Neural progenitor cell (in vitro differentiated cells): ENCODE measurements at regions not wholly inside any gene's neighbourhood (a gene's known extent, or its start where the extent isn't known, plus 50 kb on each side); places are given as distances from the start of the nearest gene placed in this dataset.

Experiments used
- DNase-seq: peaks from one replicate; pipeline ENCODE4 v3.0.0-alpha.2; 2016; ENCODE audit warnings: low spot score
- H2AFZ ChIP-seq: fragments of 200-600 bp; sonication (generic); replicated peaks from 2 replicates; pipeline ENCODE4 v1.6.1; 2016; ENCODE audit warnings: antibody characterized with exemption
- H3F3A ChIP-seq: fragments of 200-600 bp; sonication (generic); 2 replicates; pipeline ENCODE4 v1.6.1; 2016; ENCODE audit warnings: antibody characterized with exemption, low read depth
- H3K27ac ChIP-seq: fragments of 200-600 bp; sonication (generic); 2 replicates; pipeline ENCODE4 v1.5.1; 2016; ENCODE audit warnings: mild to moderate bottlenecking
- H3K27me3 ChIP-seq: fragments of 200-600 bp; sonication (generic); 2 replicates; pipeline ENCODE4 v1.6.1; 2016; ENCODE audit warnings: mild to moderate bottlenecking, moderate library complexity
- H3K36me3 ChIP-seq: fragments of 200-600 bp; sonication (generic); 2 replicates; pipeline ENCODE4 v1.5.1; 2016
- H3K4me1 ChIP-seq: fragments of 200-600 bp; sonication (generic); 2 replicates; pipeline ENCODE4 v1.6.1; 2016; ENCODE audit warnings: mixed run types
- H3K4me2 ChIP-seq: fragments of 200-600 bp; sonication (generic); 2 replicates; pipeline ENCODE4 v1.6.1; 2016
- H3K4me3 ChIP-seq: fragments of 200-600 bp; sonication (generic); 2 replicates; pipeline ENCODE4 v1.5.1; 2016
- H3K79me2 ChIP-seq: fragments of 200-600 bp; sonication (generic); 2 replicates; pipeline ENCODE4 v1.6.1; 2016; ENCODE audit warnings: low read depth
- H3K9ac ChIP-seq: fragments of 200-600 bp; sonication (generic); 2 replicates; pipeline ENCODE4 v1.6.1; 2016
- H3K9me3 ChIP-seq: fragments of 200-600 bp; sonication (generic); 2 replicates; pipeline ENCODE4 v1.5.1; 2016; ENCODE audit warnings: low read depth
- H4K20me1 ChIP-seq: fragments of 200-600 bp; sonication (generic); 2 replicates; pipeline ENCODE4 v1.6.1; 2016; ENCODE audit warnings: low read depth
- H3K27ac Mint-ChIP-seq: 3 replicates; pipeline ENCODE4 v1.8.0; 2021; ENCODE audit warnings: mixed read lengths
- H3K27me3 Mint-ChIP-seq: 2 replicates; pipeline ENCODE4 v1.8.0; 2022; ENCODE audit warnings: low read depth, mild to moderate bottlenecking, inconsistent platforms, moderate library complexity, mixed read lengths; ENCODE audit not compliant: insufficient read depth
- H3K36me3 Mint-ChIP-seq: 3 replicates; pipeline ENCODE4 v1.8.0; 2021; ENCODE audit warnings: mixed read lengths
- H3K4me1 Mint-ChIP-seq: 3 replicates; pipeline ENCODE4 v1.8.0; 2021; ENCODE audit warnings: mixed read lengths
- H3K4me3 Mint-ChIP-seq: 3 replicates; pipeline ENCODE4 v1.8.0; 2021; ENCODE audit warnings: mild to moderate bottlenecking, moderate library complexity, mixed read lengths
- H3K9me3 Mint-ChIP-seq: 3 replicates; pipeline ENCODE4 v1.8.0; 2020; ENCODE audit warnings: mixed read lengths
- CTCF ChIP-seq: fragments of 200-600 bp; sonication (generic); IDR thresholded peaks from 2 replicates; pipeline ENCODE4 v1.5.1; 2017; ENCODE audit warnings: antibody characterized with exemption, mild to moderate bottlenecking
- EZH2 ChIP-seq: fragments of 200-600 bp; sonication (generic); IDR thresholded peaks from 2 replicates; pipeline ENCODE4 v1.6.1; 2017; ENCODE audit warnings: antibody characterized with exemption, mild to moderate bottlenecking, moderate library complexity
- EZH2phosphoT487 ChIP-seq: fragments of 200-600 bp; sonication (generic); IDR thresholded peaks from 2 replicates; pipeline ENCODE4 v1.6.1; 2017; ENCODE audit warnings: antibody characterized with exemption

DNA sequence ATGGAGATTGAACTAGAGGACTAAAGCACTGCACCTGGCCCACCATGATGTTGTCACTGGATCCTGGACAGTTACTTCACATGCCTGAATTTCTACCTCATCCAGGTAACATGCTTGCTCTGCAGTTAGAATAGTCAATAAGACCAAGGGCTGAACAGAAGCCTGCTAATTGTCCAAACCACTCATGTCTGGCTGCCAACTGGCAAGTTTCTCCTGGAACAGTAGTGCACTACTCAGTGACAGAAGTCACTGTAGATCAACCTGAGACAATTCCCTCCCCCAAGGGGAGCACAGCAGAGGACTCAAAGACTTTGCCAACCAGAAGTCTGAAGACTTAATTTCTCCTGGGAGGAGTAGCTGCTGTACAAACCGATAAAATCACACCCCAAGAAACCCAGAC, 454.6 kb upstream of the MARCKS start:
- Histone ChIP-seq H3K27me3 (no peaks in the 10 kb centered on the region), H3K79me2 (no peaks in the 10 kb centered on the region), H3K4me2 (no peak overlapping the region), H3K9me3 (no peaks in the 10 kb centered on the region), H3F3A (no peaks in the 10 kb centered on the region), H2AFZ (no peak overlapping the region), H3K27ac (no peak overlapping the region), H3K4me1 (no peaks in the 10 kb centered on the region), H3K4me3 (no peak overlapping the region), H3K36me3 (no peaks in the 10 kb centered on the region), H3K9ac (no peak overlapping the region), H4K20me1 (no peaks in the 10 kb centered on the region)
- Mint-ChIP-seq H3K9me3 (no peaks in the 10 kb centered on the region), H3K4me1 (no peaks in the 10 kb centered on the region), H3K27ac (no peak overlapping the region), H3K4me3 (no peak overlapping the region), H3K36me3 (no peaks in the 10 kb centered on the region), H3K27me3 (peaks cover 3% of the 10 kb centered on the region)
- TF ChIP-seq EZH2phosphoT487 = no peak
- TF ChIP-seq CTCF = no peak
- TF ChIP-seq EZH2 = no peak
- no peak for DNase-seq

DNA sequence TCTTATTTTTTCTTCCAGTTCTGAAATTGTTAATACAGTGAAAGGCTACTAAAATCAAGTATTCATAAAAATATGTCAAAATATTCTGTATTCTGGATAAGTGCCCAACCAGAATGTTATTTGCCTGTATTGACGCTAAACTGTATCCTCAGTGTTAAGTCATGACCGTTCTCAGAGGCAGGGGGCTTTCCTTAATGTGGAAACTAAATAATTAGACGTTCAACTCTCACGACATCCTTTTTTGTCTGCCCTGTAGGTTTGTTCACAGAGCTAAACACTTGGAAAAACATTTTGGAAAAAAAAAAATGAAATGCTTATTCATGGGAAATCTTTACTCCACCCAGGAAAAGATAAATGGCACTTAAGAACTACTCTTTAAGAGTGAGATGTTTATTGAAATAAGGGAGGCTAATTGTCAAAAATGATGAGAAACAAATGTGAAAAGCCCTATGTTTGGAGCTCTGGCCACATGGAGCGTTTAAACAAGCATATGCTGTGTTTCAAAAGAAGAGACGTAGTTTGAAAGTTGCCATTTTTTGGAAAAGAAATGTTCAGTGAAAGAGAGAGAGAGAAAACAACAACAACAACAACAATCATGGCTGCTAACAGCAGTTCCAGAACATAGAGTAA, 453.1 kb upstream of the MARCKS start:
- Histone ChIP-seq H4K20me1 (no peaks in the 10 kb centered on the region), H3K4me3 (no peak overlapping the region), H2AFZ (no peak overlapping the region), H3K36me3 (no peaks in the 10 kb centered on the region), H3K9me3 (no peaks in the 10 kb centered on the region), H3K4me2 (no peak overlapping the region), H3K27ac (no peak overlapping the region), H3K79me2 (no peaks in the 10 kb centered on the region), H3K27me3 (no peaks in the 10 kb centered on the region), H3K4me1 (no peaks in the 10 kb centered on the region), H3F3A (no peaks in the 10 kb centered on the region), H3K9ac (no peak overlapping the region)
- H3K9me3 Mint-ChIP-seq = no peaks in the 10 kb centered on the region
- no peak overlapping the region for H3K4me3 Mint-ChIP-seq
- TF ChIP-seq CTCF (no peak), EZH2phosphoT487 (no peak), EZH2 (no peak)
- no peak for DNase-seq
- H3K27ac Mint-ChIP-seq = no peak overlapping the region
- no peaks in the 10 kb centered on the region for H3K36me3 Mint-ChIP-seq
- no peaks in the 10 kb centered on the region for H3K4me1 Mint-ChIP-seq
- no peaks in the 10 kb centered on the region for H3K27me3 Mint-ChIP-seq

DNA sequence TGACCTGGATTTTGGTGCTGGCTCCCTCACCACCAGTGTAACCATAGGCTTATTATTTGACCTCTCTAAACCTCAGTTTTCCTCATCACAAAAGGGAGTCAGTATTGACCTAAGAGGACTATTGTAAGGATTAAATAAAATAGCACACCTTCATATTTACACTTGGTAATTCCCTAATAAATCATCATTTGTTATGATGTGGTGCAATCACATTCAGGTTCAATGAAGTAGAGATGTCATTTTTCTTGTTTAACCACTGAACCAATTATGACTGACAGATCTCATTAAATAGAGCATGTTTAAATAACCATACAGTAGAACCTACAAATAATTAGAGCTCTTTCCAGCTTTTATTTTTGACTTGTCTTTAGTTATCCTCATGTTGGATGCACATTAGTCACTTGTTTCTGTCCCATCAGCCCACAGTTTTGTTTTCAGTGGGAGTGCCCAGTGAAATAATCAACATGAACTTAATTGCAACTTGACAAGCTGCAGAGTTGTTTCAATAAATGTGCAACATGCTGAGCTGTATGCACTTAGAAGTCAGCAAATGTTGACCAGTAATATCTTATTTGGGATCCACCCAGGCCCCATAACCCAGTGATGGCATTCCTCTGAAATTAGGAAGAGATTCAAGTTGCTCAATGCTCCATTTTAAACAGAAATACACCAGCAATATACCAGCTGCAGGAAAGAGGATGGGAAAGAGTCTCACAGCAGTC, 451.7 kb upstream of the MARCKS start:
- Mint-ChIP-seq H3K9me3 (no peaks in the 10 kb centered on the region), H3K27me3 (no peaks in the 10 kb centered on the region), H3K4me1 (no peaks in the 10 kb centered on the region), H3K36me3 (no peaks in the 10 kb centered on the region), H3K4me3 (no peak overlapping the region), H3K27ac (no peak overlapping the region)
- Histone ChIP-seq H3K4me2 (no peak overlapping the region), H3K9me3 (no peaks in the 10 kb centered on the region), H3K27me3 (no peaks in the 10 kb centered on the region), H3K27ac (no peak overlapping the region), H3K36me3 (no peaks in the 10 kb centered on the region), H3K79me2 (no peaks in the 10 kb centered on the region), H2AFZ (no peak overlapping the region), H3K4me3 (no peak overlapping the region), H3K9ac (no peak overlapping the region), H4K20me1 (no peaks in the 10 kb centered on the region), H3F3A (no peaks in the 10 kb centered on the region), H3K4me1 (no peaks in the 10 kb centered on the region)
- DNase-seq = no peak
- no peak for TF ChIP-seq EZH2

- Histone ChIP-seq H3K27ac (no peak overlapping the region), H3K9ac (no peak overlapping the region), H3K9me3 (no peaks in the 10 kb centered on the region), H3K27me3 (no peaks in the 10 kb centered on the region), H3K4me1 (no peaks in the 10 kb centered on the region), H3K4me2 (no peak overlapping the region), H3K36me3 (no peaks in the 10 kb centered on the region), H4K20me1 (no peaks in the 10 kb centered on the region), H3F3A (no peaks in the 10 kb centered on the region), H2AFZ (no peak overlapping the region), H3K4me3 (no peak overlapping the region), H3K79me2 (no peaks in the 10 kb centered on the region)
- DNase-seq = no peak
- Mint-ChIP-seq H3K27me3 (no peaks in the 10 kb centered on the region), H3K36me3 (no peaks in the 10 kb centered on the region), H3K4me1 (no peaks in the 10 kb centered on the region), H3K9me3 (no peaks in the 10 kb centered on the region), H3K27ac (no peak overlapping the region), H3K4me3 (no peak overlapping the region)
- TF ChIP-seq EZH2 (no peak), CTCF (no peak)
Measured at GRCh38 chr6:113406048-113406695, 451.0 kb upstream of the MARCKS start.
